Activated CD4-positive, alpha-beta memory T cell treated with anti-CD3 and anti-CD28 coated beads, Interleukin-2, amount 10 ng/mL, durations not matched to agents 7 days and 5 days (primary cell): ENCODE measurements at regions not wholly inside any gene's neighbourhood (a gene's known extent, or its start where the extent isn't known, plus 50 kb on each side); places are given as distances from the start of the nearest gene placed in this dataset.

Experiments used
- CTCF ChIA-PET: fragments of 350-600 bp; sonication (Branson Sonifier 250); formaldehyde crosslinking; loops from one replicate; lab custom pipeline; 2021; ENCODE audit warnings: antibody characterized with exemption, inconsistent platforms; lab: Charles Lee
- POLR2A ChIA-PET: fragments of 350-600 bp; sonication (Branson Sonifier 250); formaldehyde crosslinking; loops from one replicate; lab custom pipeline; 2021; ENCODE audit warnings: antibody characterized with exemption; lab: Charles Lee
- DNase-seq: peaks from one replicate; pipeline ENCODE4 v3.0.0-alpha.2; 2020
- H3K27ac Mint-ChIP-seq: one replicate; pipeline ENCODE4 v1.8.0; 2021; ENCODE audit warnings: mild to moderate bottlenecking, mixed read lengths
- H3K27me3 Mint-ChIP-seq: one replicate; pipeline ENCODE4 v1.8.0; 2021; ENCODE audit warnings: mixed read lengths
- H3K36me3 Mint-ChIP-seq: one replicate; pipeline ENCODE4 v1.8.0; 2021; ENCODE audit warnings: low read depth, mixed read lengths
- H3K4me1 Mint-ChIP-seq: one replicate; pipeline ENCODE4 v1.8.0; 2021; ENCODE audit warnings: mixed read lengths
- H3K4me3 Mint-ChIP-seq: one replicate; pipeline ENCODE4 v1.8.0; 2021; ENCODE audit warnings: mild to moderate bottlenecking, mixed read lengths
- H3K9me3 Mint-ChIP-seq: one replicate; pipeline ENCODE4 v1.8.0; 2021; ENCODE audit warnings: mixed read lengths

GRCh38 chr14:71534506-71534905 lies 397.7 kb upstream of the RGS6 start:
- DNase-seq: no peak
- CTCF ChIA-PET: no interaction called here
- Mint-ChIP-seq H3K27ac (no peak overlapping the region), H3K27me3 (no peaks in the 10 kb centered on the region), H3K4me3 (no peak overlapping the region), H3K9me3 (no peaks in the 10 kb centered on the region), H3K4me1 (no peaks in the 10 kb centered on the region), H3K36me3 (peaks cover 27% of the 10 kb centered on the region)
- POLR2A ChIA-PET: no interaction called here

- no peaks in the 10 kb centered on the region for H3K4me1 Mint-ChIP-seq
- no peak overlapping the region for H3K27ac Mint-ChIP-seq
- H3K27me3 Mint-ChIP-seq: no peaks in the 10 kb centered on the region
- DNase-seq: no peak
- ChIA-PET CTCF (interaction anchor here (0.6 to 1.2 kb wide), 2 partner anchors 10 kb away, joined by 3 read pairs; no protein-coding TSS in a partner anchor), POLR2A (no interaction called here)
- H3K36me3 Mint-ChIP-seq: peaks cover 16% of the 10 kb centered on the region
- no peaks in the 10 kb centered on the region for H3K9me3 Mint-ChIP-seq
- no peak overlapping the region for H3K4me3 Mint-ChIP-seq
Observed at GRCh38 chr14:71536015-71536740, 396.1 kb upstream of the RGS6 start.

GRCh38 chr14:71536927-71537772 lies 395.1 kb upstream of the RGS6 start:
- Mint-ChIP-seq H3K4me3 (no peak overlapping the region), H3K4me1 (peaks cover 1% of the 10 kb centered on the region), H3K36me3 (peaks cover 10% of the 10 kb centered on the region), H3K27me3 (no peaks in the 10 kb centered on the region), H3K9me3 (no peaks in the 10 kb centered on the region), H3K27ac (no peak overlapping the region)
- DNase-seq: no peak
- ChIA-PET POLR2A (no interaction called here), CTCF (no interaction called here)

GRCh38 chr14:71538288-71538687 lies 393.9 kb upstream of the RGS6 start:
- Mint-ChIP-seq H3K4me1 (peaks cover 8% of the 10 kb centered on the region), H3K4me3 (no peak overlapping the region), H3K36me3 (peaks cover 9% of the 10 kb centered on the region), H3K27me3 (no peaks in the 10 kb centered on the region), H3K27ac (no peak overlapping the region), H3K9me3 (no peaks in the 10 kb centered on the region)
- ChIA-PET CTCF (no interaction called here), POLR2A (interaction anchor here (1.2 kb wide), 1 partner anchor 17 kb away, joined by 3 read pairs; no protein-coding TSS in a partner anchor)
- DNase-seq: no peak

- H3K36me3 Mint-ChIP-seq: peaks cover 5% of the 10 kb centered on the region
- H3K27me3 Mint-ChIP-seq: no peaks in the 10 kb centered on the region
- POLR2A ChIA-PET: interaction anchor here (1.2 kb wide), 1 partner anchor 16 kb away, joined by 3 read pairs; no protein-coding TSS in a partner anchor
- H3K9me3 Mint-ChIP-seq: no peaks in the 10 kb centered on the region
- H3K4me1 Mint-ChIP-seq: peaks cover 8% of the 10 kb centered on the region
- CTCF ChIA-PET: interaction anchor here (1.0 kb wide), 1 partner anchor 16 kb away, joined by 3 read pairs; no protein-coding TSS in a partner anchor
- no peak overlapping the region for H3K4me3 Mint-ChIP-seq
- H3K27ac Mint-ChIP-seq: no peak overlapping the region
- DNase-seq: no peak
Observed at GRCh38 chr14:71538938-71539649, 393.1 kb upstream of the RGS6 start.

- peaks cover 3% of the 10 kb centered on the region for H3K36me3 Mint-ChIP-seq
- CTCF ChIA-PET: interaction anchor here (1.0 kb wide), 1 partner anchor 15 kb away, joined by 3 read pairs; no protein-coding TSS in a partner anchor
- H3K27ac Mint-ChIP-seq: no peak overlapping the region
- no peaks in the 10 kb centered on the region for H3K27me3 Mint-ChIP-seq
- peaks cover 8% of the 10 kb centered on the region for H3K4me1 Mint-ChIP-seq
- H3K4me3 Mint-ChIP-seq: no peak overlapping the region
- no peak for DNase-seq
- H3K9me3 Mint-ChIP-seq: no peaks in the 10 kb centered on the region
- POLR2A ChIA-PET: no interaction called here
Observed at GRCh38 chr14:71539650-71540285, 392.5 kb upstream of the RGS6 start.

GRCh38 chr14:71541271-71541670 lies 391.0 kb upstream of the RGS6 start:
- H3K4me1 Mint-ChIP-seq: peaks cover 8% of the 10 kb centered on the region
- no peak overlapping the region for H3K27ac Mint-ChIP-seq
- ChIA-PET POLR2A (interaction anchor here (0.8 kb wide), 1 partner anchor 13 kb away, joined by 7 read pairs; no protein-coding TSS in a partner anchor), CTCF (no interaction called here)
- no peaks in the 10 kb centered on the region for H3K9me3 Mint-ChIP-seq
- H3K4me3 Mint-ChIP-seq: no peak overlapping the region
- DNase-seq: no peak
- no peaks in the 10 kb centered on the region for H3K27me3 Mint-ChIP-seq
- H3K36me3 Mint-ChIP-seq: peaks cover 1% of the 10 kb centered on the region

GRCh38 chr14:71541973-71542690 lies 390.1 kb upstream of the RGS6 start:
- no peaks in the 10 kb centered on the region for H3K27me3 Mint-ChIP-seq
- ChIA-PET POLR2A (interaction anchor here (0.6 to 0.8 kb wide), 2 partner anchors 13 kb away, joined by 3 to 7 read pairs; no protein-coding TSS in a partner anchor), CTCF (no interaction called here)
- no peak for DNase-seq
- H3K4me1 Mint-ChIP-seq: peaks cover 8% of the 10 kb centered on the region
- H3K9me3 Mint-ChIP-seq: no peaks in the 10 kb centered on the region
- H3K4me3 Mint-ChIP-seq: no peak overlapping the region
- no peaks in the 10 kb centered on the region for H3K36me3 Mint-ChIP-seq
- no peak overlapping the region for H3K27ac Mint-ChIP-seq

- CTCF ChIA-PET: no interaction called here
- H3K9me3 Mint-ChIP-seq: no peaks in the 10 kb centered on the region
- H3K4me1 Mint-ChIP-seq: peaks cover 30% of the 10 kb centered on the region
- POLR2A ChIA-PET: no interaction called here
- H3K36me3 Mint-ChIP-seq: peaks cover 13% of the 10 kb centered on the region
- H3K27ac Mint-ChIP-seq: no peak overlapping the region
- H3K4me3 Mint-ChIP-seq: no peak overlapping the region
- DNase-seq: no peak
- H3K27me3 Mint-ChIP-seq: no peaks in the 10 kb centered on the region
Observed at GRCh38 chr14:71549421-71550050, 382.7 kb upstream of the RGS6 start.

- H3K4me3 Mint-ChIP-seq: no peak overlapping the region
- H3K27ac Mint-ChIP-seq: no peak overlapping the region
- ChIA-PET POLR2A (no interaction called here), CTCF (no interaction called here)
- peaks cover 13% of the 10 kb centered on the region for H3K36me3 Mint-ChIP-seq
- peaks cover 38% of the 10 kb centered on the region for H3K4me1 Mint-ChIP-seq
- no peaks in the 10 kb centered on the region for H3K9me3 Mint-ChIP-seq
- H3K27me3 Mint-ChIP-seq: no peaks in the 10 kb centered on the region
- no peak for DNase-seq
Observed at GRCh38 chr14:71550367-71550766, 381.9 kb upstream of the RGS6 start.

- peaks cover 13% of the 10 kb centered on the region for H3K36me3 Mint-ChIP-seq
- H3K4me3 Mint-ChIP-seq: no peak overlapping the region
- H3K27me3 Mint-ChIP-seq: no peaks in the 10 kb centered on the region
- ChIA-PET POLR2A (no interaction called here), CTCF (no interaction called here)
- H3K9me3 Mint-ChIP-seq: no peaks in the 10 kb centered on the region
- peaks cover 48% of the 10 kb centered on the region for H3K4me1 Mint-ChIP-seq
- H3K27ac Mint-ChIP-seq: no peak overlapping the region
- no peak for DNase-seq
Observed at GRCh38 chr14:71551291-71551950, 380.8 kb upstream of the RGS6 start.
